ENCODE measurements at regions not wholly inside any gene's neighbourhood (a gene's known extent, or its start where the extent isn't known, plus 50 kb on each side); places are given as distances from the start of the nearest gene placed in this dataset.
"Not testable (repeated sequence)": the region's sequence is repeated elsewhere in the genome, so short reads cannot be mapped to it uniquely, and the experiment has no call there.

DNA sequence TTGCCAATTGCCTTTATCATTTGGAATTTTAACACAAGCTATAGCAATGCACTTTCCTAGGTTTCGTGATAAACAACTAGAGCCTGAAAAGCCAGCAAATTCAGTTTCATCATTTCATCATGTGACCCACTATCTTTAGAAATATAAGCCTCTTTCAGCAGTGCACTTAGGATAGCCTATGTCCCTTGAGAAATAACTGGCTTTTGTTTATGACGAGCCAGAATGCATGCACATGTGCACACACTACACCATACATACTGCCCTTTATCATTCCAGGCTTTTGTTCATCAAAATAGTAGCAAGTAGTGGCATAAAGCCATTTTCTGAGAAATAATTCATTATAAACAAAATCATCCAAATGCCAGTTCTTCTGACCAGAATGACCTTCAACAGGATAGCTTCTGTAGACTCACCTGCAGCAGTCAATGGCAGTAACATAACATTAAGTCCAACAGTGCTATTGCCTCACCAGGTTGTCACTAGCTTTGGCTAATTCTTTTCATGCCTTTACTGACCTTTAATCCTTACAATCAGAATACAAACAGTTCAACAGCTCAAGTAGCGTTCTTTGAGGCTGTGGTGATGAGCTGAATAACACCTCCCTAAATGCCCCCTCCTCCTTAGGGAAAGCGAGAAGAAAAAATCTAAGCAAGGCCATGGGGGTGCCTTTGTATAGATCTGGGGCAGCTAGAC is 132.3 kb upstream of the SMARCA2 start:
- DNase-seq: no peak

DNA sequence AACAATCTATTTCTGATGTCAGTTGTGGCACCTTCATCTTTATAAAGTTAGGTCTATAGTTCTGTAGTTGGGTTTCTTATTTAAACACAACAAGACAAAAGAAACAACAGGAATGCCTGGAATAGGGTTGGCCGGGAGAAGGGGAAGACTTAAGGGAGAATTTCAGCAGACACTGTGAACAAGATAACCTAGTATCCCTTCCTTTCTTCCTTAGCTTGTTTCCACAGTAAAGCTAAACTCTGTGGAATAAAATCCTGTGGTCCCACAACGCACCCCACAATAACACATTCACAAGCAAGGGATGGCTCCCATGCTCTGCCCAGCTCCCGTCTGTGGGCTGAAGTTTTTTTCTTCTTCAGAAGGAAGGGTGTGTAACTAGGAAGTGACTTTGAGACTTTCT is 124.9 kb upstream of the SMARCA2 start:
- DNase-seq: no peak

DNA sequence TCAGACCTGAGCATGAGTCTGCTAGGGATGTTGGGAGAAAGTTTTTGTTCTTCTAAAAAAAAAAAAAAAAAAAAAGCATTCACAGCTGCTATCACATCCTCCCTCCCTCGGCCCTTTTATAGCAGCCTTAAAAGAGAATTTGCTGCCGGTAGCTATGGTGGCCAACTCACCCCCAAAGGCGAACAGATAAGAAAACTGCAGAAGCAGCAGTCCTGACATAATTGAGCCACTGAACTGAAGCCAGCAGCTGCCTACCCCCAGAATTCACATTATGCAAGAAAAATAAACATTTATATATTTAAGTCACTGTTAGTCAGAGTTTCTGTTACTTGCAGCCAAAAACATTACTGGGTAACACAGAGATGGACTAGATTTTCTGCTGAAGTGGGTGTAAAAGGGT is 124.3 kb upstream of the SMARCA2 start:
- DNase-seq: no peak

DNA sequence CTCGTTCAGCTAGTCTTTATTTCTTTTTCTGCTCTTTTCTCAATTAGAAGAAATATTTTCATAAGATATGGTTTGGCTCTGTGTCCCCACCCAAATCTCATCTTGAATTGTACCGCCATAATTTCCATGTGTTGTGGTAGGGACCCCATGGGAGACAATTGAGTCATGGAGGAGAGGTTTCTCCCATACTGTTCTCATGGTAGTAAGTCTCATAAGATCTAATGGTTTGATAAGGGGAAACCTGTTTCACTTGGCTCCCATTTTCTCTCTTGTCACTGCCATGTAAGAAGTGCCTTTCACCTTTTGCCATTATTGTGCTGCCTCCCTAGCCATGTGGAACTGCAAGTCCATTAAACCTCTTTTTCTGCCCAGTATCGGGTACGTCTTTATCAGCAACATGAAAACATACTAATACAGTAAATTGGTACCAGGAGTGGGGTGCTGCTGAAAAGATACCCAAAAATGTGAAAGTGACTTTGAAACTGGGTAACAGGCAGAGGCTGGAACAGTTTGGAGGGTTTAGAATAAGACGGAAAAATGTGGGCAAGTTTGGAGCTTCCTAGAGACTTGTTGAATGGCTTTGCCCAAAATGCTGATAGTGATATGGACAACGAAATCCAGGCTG is 112.0 kb upstream of the SMARCA2 start:
- DNase-seq: not testable (repeated sequence)

DNA sequence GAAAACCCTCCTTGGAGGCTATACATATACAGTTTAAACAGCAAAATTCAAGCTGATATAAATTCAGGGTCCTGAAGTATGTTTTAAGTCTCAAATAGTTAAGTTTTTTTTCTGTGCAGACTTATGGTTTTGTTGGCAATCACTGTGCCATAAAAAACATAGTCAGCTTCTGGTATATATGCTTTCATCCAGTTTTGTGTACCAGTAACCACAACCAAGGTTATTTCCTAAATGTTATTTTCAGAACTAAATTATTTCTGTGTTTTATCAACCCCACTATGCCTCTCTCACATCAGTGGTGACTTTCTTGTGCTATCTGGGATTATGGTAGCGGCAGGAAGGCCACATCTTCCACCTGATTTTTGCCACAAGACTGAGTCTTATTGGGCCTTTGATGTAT is 107.7 kb upstream of the SMARCA2 start:
- no peak for DNase-seq

DNA sequence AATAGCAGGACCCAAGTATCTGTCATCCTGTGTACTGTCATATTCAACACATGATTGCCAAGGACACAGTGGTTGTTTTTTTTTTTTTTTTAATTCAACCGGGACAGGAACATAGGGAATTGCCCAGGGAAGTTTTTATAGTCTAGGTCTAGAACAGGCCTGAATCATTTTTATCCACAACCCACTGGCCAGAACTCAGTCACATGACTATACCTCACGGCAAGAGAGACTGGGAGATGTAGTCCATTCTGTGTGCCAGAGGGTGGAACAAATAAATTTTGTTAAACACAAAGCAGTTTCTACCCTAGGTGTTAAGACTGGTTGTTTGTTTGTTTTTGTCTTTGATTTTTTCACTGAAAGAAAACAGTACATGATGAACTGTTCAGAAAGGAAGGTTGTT is 105.8 kb upstream of the SMARCA2 start:
- no peak for DNase-seq

DNA sequence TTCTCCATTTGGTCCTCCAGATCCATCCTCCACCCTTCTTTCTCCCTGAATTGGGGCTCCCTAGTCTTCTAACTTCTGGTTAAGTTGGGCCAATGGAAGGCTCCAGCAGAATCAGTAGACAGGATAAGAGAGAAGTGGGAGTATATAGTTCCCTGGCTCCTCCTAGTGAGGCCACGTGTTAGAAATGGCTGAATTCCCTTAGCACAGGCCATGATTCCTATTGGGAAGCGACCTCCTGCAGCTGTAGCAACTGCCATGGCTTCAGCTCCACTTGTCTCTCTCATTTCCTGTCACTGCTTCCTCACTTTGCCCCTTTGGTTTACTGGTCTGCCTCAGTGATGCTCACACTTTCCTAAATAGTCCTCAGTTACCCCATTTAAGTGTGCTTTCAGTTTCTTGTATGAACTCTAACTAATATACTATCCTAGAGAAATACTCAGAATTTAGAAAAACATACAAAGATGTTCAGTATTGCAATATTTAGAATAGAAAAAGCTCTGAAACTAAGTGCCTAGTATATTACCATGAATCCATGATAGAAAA is 104.8 kb upstream of the SMARCA2 start:
- no peak for DNase-seq

DNA sequence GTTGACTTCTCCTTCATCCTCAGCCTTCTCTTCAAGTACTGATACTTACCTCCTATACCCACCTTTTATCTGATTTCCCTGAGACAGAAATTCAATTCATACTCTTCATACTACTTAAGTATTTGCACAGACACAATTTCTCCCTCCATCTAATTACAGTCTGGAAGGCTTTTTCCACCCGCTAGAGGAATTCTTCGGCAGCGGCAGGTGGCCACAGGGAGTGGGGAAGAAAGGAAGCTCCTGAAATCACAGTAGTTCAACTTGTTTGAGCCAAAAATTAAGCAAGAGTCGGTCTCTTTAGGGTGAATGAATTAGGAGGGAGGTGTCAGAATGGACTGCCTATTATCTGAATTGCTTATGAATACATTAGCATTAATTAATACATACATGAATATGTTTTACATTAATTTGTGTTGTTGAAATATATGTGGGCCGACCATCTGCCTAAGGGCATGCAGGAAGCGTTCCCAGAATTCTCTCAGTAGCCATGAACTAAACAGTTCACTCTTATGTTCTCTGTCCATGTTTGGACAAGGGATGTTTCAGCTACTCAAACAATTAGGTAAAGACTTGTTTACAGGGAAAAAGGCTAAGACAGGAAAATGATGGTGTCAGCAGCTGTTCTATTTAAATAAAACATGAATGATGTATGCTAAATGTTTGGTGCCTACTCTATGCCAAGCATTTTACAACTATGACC is 101.4 kb upstream of the SMARCA2 start:
- DNase-seq: no peak

DNA sequence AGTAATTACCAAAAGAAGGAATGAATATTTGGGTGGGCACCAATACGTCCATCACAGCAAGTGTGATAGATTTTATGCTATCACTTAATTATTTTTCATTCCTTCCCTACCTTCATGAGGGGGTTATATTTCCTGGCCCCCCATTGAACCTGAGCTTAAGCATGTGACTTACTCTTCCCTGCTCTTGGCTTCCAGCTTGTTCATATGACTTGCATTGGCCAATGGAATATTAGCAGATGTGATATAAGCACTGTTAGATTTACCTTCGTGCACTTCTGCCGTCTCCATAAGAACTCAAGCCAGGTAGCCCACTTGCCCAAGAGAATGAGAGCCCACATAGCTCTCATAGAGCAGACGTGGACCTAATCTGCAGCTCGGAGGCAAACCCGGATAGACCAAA is 99.1 kb upstream of the SMARCA2 start:
- no peak for DNase-seq

DNA sequence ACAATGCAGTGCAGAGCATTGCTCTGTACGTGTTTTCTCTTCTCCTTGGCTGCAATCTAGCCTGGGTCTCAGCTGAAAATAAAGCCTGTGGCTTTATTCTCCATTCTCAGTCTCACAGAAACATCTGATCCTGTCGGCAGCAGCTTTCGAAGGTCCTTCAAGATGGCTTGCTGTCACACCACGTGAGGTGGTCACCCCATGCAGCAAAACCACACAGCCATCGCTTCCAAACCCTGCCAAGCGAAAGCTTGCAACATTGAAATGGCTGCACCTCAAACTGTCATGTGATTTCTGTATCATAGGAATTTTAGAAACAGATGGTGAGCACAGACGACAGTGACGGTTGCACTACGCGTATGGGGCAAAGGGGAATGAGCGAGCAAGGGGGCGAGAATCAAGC is 98.5 kb upstream of the SMARCA2 start:
- no peak for DNase-seq

DNA sequence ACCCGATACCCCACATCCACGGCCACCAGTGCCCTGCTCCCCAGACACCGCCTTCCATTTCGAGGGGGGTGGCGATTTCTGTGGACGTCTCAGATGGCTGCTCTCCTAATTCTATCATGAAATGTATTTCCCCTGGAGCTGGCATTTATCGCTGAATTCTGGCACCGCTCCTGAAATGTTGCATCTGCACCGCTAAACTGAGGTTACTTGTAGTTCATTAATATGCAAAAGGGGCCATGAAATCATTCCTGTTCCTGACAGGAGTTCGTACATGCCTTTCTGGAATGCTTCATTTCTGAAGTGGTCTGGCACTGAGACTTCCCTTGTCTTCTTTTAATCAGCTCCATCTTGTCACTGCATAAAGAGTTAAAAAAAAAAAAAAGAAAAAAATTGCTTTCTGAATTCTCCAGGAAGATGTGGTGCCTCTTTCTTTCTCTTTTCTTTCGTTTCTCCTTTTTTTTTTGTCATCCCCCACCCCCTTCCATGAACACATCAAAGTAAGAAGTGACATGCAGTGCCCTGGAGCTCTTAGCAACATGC is 97.7 kb upstream of the SMARCA2 start:
- DNase-seq: no peak

DNA sequence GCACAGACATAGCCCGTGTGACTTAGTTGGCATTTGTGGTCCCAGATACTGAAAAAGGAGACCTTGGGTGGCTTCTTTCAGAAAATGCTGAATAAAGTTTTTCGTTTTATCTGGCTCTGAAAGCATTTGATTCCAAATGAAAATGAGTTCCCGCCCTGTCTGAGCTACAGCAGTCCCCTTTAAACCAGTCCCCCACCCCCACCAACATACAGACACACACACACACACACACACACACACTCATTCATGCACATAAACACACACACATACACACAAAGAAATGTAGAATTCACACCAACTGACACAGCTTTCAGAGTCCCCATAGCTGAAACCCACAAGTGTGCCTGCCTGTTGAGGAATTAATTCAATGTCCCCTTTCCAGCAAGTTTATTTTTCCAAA is 97.0 kb upstream of the SMARCA2 start:
- no peak for DNase-seq

DNA sequence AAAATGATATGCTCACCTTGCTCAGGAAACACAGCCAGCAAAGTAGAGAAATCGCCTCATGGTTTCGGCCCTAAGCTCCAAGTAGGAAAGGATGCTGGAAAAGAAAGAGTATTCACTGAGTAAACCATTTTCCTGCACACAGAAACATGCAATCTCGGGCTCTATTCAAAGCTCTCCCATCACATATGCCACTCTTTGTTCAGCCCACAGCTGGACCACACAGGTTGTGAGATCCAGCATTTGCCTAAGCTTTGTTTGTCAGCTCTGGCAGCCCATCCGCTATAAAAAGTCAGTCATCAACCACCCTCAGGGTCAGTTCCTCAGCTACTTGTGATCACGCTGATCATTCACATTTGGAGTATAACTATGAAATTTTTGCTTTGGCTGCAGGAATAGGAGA is 96.5 kb upstream of the SMARCA2 start:
- DNase-seq: no peak

DNA sequence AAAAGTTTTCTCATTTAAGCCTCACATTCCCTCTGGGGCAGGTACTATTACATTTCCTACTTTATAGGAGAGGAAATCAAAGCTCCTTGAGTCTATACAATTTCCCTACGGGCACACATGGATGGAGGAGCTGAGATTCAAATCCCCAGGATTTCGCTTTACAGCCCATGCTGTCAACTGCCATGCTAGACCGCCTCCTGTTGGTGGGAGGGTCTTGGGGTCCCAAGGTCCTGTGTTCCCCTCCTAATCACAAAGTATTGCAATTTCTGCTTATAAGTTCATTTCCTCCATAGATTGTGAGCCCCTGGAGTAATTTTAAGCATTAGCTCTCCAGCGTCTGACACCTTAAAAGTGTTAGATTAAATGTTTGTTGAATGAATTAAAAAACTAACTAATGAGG is 95.9 kb upstream of the SMARCA2 start:
- no peak for DNase-seq

DNA sequence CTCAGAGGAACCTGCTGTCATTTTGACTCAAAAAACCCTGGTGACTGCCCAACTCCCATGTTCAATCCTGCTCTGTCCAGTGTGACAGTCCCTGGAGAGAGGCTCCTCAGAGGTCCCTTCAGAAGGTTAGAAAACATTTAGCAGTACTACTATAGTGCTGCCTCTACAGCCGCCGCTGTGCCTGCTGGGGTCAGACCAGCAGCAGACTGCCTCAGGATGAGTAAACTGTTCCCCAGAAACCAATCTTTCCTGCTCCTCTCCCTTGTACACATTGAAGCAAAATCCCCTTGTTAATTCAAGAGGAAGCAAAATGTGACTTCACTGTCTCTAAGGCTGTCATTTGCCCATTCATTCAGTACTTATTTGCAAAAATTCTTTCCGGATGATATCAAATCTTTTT is 94.8 kb upstream of the SMARCA2 start:
- DNase-seq: no peak

DNA sequence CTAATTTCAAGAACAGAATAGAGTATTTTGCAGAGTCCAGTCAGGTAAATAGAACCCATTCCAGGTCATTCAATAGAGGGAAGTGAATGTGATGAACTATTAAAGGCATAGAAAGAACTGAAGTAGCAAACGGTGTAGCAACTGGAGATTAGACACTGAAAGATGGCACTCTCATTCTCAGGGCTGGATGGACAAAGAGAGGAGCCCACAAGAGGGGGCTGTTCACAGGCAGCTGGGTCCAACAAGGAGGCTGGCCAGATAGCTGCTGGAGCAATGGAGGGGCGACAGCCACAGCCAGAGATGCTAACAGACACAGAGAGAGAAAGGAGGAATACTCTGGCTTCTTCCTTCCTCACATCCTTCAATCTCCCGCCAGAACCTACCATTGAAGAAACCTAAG is 93.1 kb upstream of the SMARCA2 start:
- DNase-seq: no peak

DNA sequence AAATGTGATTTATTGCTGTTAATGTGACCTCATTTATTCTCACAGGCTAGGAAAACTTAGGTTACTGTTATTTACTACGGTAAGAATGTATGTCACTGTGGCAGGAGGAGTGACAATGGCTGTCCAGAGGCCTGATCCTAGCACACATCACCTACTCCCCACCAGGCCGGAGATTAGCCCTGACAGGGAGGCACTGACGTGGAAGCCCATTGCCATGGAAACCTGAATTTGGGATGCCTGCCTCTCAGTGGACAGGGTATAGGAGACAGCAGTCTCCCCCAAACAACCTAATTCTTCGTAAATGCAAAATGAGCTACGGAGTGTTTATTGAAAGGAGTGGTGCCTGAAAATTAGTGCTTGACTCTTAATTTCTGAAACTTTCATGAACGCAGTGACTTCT is 87.6 kb upstream of the SMARCA2 start:
- DNase-seq: no peak

DNA sequence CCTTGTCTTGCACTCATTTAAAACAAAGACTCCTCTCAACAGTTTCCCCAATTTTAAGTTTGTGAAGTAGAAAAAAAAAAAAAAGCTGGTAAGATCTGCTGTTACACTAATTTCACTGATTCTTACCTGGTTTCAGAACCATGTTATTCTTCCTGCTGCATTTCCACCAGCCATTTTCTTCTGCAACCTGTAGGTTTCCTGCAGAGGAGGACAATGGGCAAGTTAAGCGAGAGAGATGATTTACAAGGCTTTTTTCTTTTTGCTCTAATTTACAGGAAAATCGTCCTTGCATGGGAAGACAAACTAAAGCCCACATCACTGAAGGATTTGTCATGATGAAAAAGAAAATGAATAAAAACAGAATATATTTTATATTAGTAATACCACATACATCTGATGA is 86.0 kb upstream of the SMARCA2 start:
- no peak for DNase-seq

DNA sequence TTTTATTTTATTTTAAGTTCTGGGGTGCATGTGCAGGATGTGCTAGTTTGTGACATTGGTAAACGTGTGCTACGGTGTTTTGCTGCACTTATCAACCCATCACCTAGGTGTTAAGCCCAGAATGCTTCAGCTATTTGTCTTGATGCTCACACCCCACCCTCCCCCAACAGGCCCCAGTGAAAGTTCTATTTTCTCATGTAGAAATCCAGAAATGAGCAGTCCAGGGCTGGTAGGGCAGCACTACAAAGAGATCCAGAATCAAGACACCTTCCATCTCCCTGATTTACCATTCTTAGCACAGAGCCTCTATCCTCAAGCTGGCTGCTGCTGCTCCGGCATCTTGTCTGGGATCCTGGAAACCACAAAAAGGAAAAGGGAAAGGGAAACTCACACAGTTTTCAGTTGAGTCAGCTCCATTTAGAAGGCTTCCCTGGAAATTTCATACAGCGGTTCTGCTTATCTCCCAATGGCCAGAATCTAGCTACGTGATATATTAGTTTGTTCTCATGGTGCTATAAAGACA is 85.4 kb upstream of the SMARCA2 start:
- no peak for DNase-seq

DNA sequence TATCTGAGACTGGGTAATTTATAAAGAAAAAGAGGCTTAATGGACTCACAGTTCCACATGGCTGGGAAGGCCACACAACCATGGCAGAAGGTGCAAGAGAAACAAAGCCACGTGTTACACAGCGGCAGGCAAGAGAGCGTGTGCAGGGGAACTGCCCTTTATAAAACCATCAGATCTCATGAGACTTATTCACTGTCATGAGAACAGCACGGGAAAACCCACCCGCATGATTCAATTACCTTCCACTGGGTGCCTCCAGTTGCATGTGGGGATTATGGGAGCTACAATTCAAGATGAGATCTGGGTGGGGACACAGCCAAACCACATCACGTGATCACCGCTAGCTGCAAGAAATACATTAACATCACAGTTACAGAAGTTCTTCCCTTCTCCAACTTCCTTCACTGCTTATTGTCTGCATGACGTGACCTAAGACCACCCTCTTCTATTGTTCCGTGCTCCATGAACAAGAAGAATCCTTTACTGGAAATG is 84.9 kb upstream of the SMARCA2 start:
- not testable (repeated sequence) for DNase-seq

DNA sequence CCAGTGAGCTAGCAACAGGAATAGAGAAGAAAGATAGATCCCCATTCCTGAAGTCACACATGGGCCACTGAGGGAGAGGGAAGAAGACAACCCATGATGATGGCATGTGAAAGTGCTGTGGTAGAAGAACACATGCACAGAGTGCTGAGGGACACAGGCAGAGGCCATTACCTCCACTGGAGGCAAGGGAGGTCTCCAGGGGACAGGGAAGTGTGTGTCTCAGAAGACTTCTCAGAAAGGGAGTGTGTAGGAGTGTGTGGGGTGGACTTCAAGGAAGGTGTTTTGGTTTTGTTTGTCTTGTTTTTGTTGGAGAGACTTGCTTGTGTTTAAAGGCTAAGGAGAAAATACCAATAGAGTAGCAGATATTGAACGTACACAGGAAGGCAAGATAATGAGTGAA is 77.0 kb upstream of the SMARCA2 start:
- no peak for DNase-seq

DNA sequence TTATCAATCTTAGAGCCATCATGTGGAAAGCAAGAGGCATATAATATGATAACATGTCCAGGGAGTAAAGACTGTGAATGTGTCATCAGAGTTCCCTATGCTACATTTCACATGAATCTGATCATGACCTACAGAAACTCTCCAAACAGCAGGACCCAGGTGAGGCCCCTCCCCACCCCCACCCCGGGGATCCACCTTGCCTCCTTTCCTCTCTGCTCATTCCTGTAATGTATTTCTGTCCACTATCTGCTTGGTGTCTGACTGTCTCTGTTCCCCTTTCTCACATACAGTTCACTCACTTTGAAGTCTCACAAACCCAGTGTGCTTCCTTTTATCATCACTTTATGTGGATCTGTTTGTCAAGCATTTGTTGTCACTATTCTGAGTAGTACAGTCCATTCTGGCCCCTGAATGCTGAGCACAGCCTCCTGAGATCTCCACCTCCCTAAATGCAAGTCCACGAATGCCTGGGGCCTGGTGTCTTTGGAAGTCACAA is 76.4 kb upstream of the SMARCA2 start:
- no peak for DNase-seq

DNA sequence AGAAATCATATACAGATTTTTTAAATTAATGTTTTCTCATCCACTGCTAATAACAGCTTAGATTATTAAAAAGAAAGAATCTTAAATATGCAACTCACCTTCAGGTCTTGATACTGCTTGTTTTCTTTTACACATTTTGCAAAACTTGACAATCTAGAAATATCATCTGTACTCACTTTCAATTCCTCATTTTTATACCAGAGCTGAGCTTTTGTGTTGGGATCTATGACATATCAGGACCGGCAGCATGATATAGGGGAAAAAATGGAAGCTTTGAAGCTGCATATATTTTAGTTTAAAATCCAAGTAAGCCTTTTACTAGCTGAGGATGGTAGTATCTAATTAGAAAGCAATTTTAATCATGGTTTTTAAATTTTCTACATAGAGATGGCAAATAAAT is 75.7 kb upstream of the SMARCA2 start:
- DNase-seq: no peak

Measured in NCI-H1930 (cell line).